PC-9 (cell line): ENCODE measurements at regions not wholly inside any gene's neighbourhood (a gene's known extent, or its start where the extent isn't known, plus 50 kb on each side); places are given as distances from the start of the nearest gene placed in this dataset.
A peak's percentile ranks its signal among the peaks of the same experiment; 100 is the strongest.
"Not testable (repeated sequence)": the region's sequence is repeated elsewhere in the genome, so short reads cannot be mapped to it uniquely, and the experiment has no call there.

Experiments used
- BruUV-seq: library from RNA; stranded (reverse); fragments of 400-500 nt; replicated peaks from 2 replicates; lab custom pipeline; 2021; lab: Mats Ljungman, UMichigan
- CTCF ChIA-PET: fragments of 300-600 bp; sonication (Branson Sonifier 250); formaldehyde crosslinking; loops from one replicate; lab custom pipeline; 2022; ENCODE audit warnings: antibody characterized with exemption; lab: Charles Lee
- POLR2A ChIA-PET: fragments of 300-600 bp; sonication (Branson Sonifier 250); formaldehyde crosslinking; loops from one replicate; lab custom pipeline; 2022; ENCODE audit warnings: antibody characterized with exemption; ENCODE audit not compliant: unreplicated experiment; lab: Charles Lee
- DNase-seq, 2 experiments: peaks; one replicate each; pipeline versions ENCODE4 v3.0.0 to v3.0.0-alpha.2; 2015 to 2022; ENCODE audit warnings: mixed read lengths in 1 of 2
- H2AFZ ChIP-seq: fragments of 200-600 bp; sonication (generic); 2 replicates; pipeline ENCODE4 v1.8.1; 2017; ENCODE audit warnings: antibody characterized with exemption
- H3F3A ChIP-seq: fragments of 200-600 bp; sonication (generic); 2 replicates; pipeline ENCODE4 v1.8.1; 2017; ENCODE audit warnings: antibody characterized with exemption, mild to moderate bottlenecking, low read depth; ENCODE audit not compliant: insufficient read depth
- H3K27ac ChIP-seq: fragments of 200-600 bp; sonication (generic); 2 replicates; pipeline ENCODE4 v1.6.1; 2016; ENCODE audit warnings: mixed run types
- H3K27me3 ChIP-seq: fragments of 200-600 bp; sonication (generic); 2 replicates; pipeline ENCODE4 v1.6.1; 2016; ENCODE audit warnings: low read depth, mixed run types; ENCODE audit not compliant: insufficient read depth
- H3K36me3 ChIP-seq: fragments of 200-600 bp; sonication (generic); 2 replicates; pipeline ENCODE4 v1.6.1; 2016; ENCODE audit warnings: low read depth, mixed run types
- H3K4me1 ChIP-seq: fragments of 200-600 bp; sonication (generic); replicated peaks from 2 replicates; pipeline ENCODE4 v1.6.1; 2016; ENCODE audit warnings: mixed run types; ENCODE audit not compliant: insufficient read depth
- H3K4me2 ChIP-seq: fragments of 200-600 bp; sonication (generic); 2 replicates; pipeline ENCODE4 v1.6.1; 2017; ENCODE audit warnings: mixed run types
- H3K4me3 ChIP-seq: fragments of 200-600 bp; sonication (generic); 2 replicates; pipeline ENCODE4 v1.6.1; 2016; ENCODE audit warnings: mixed run types
- H3K79me2 ChIP-seq: fragments of 200-600 bp; sonication (generic); 2 replicates; pipeline ENCODE4 v1.6.1; 2017; ENCODE audit warnings: low read depth, mixed run types
- H3K9me2 ChIP-seq: fragments of 200-600 bp; sonication (generic); 2 replicates; pipeline ENCODE4 v1.8.1; 2017; ENCODE audit warnings: mild to moderate bottlenecking; ENCODE audit not compliant: insufficient read depth
- H3K9me3 ChIP-seq: fragments of 200-600 bp; sonication (generic); 2 replicates; pipeline ENCODE4 v1.8.1; 2016; ENCODE audit warnings: low read depth; ENCODE audit not compliant: insufficient read depth
- H4K20me1 ChIP-seq: fragments of 200-600 bp; sonication (generic); 2 replicates; pipeline ENCODE4 v1.8.1; 2017; ENCODE audit not compliant: insufficient read depth
- CTCF ChIP-seq: fragments of 200-600 bp; sonication (generic); conservative IDR thresholded peaks from 2 replicates; pipeline ENCODE4 v1.6.1; 2017; ENCODE audit warnings: mixed run types, antibody characterized with exemption, mild to moderate bottlenecking, moderate library complexity
- EZH2 ChIP-seq: fragments of 200-600 bp; sonication (generic); IDR thresholded peaks from 2 replicates; pipeline ENCODE4 v1.8.0; 2017; ENCODE audit warnings: antibody characterized with exemption, low read depth
- intact Hi-C: fragments of 100-400 bp; cut with micrococcal nuclease; formaldehyde crosslinking; loops from one replicate; pipeline ENCODE4 v1.10.0; 2022; ENCODE audit not compliant: unreplicated experiment

- not testable (repeated sequence) for H3K27ac ChIP-seq
Observed at GRCh38 chr16:29228664-29229611, 177.6 kb downstream of the NPIPB11 start.

GRCh38 chr16:29227751-29228663 is 178.5 kb downstream of the NPIPB11 start:
- H3K27ac ChIP-seq, BruUV-seq, POLR2A ChIA-PET, H3K9me3 ChIP-seq, H3K27me3 ChIP-seq, H3K4me3 ChIP-seq, H3K36me3 ChIP-seq, H2AFZ ChIP-seq, H3F3A ChIP-seq, H3K9me2 ChIP-seq, H3K79me2 ChIP-seq, H4K20me1 ChIP-seq, H3K4me1 ChIP-seq: not testable (repeated sequence)
- TF ChIP-seq CTCF, result peak; percentile 75
- intact Hi-C loops, result loop anchor here (5.0 kb wide), 1 partner anchor 111 kb away; no protein-coding TSS in a partner anchor
- DNase-seq, result peak; percentile 64 to 79
- peak overlapping the region; percentile 66 for H3K4me2 ChIP-seq
- CTCF ChIA-PET, result interaction anchor here (0.6 kb wide), 2 partner anchors 88 to 1728 kb away, joined by 3 to 6 read pairs; no protein-coding TSS in a partner anchor

More at GRCh38 chr16:29228664-29229611, 177.6 kb downstream of the NPIPB11 start:
- POLR2A ChIA-PET, H3K27me3 ChIP-seq, BruUV-seq, H3K4me1 ChIP-seq, H4K20me1 ChIP-seq, H2AFZ ChIP-seq, H3K79me2 ChIP-seq, H3K9me2 ChIP-seq, H3K4me3 ChIP-seq, DNase-seq, H3K36me3 ChIP-seq, H3F3A ChIP-seq, H3K9me3 ChIP-seq: not testable (repeated sequence)
- peak; percentile 3; the same call in 1 of the 2 replicates for TF ChIP-seq CTCF
- intact Hi-C loops, result loop anchor here (5.0 kb wide), 1 partner anchor 112 kb away; no protein-coding TSS in a partner anchor
- CTCF ChIA-PET, result interaction anchor here (0.6 kb wide), 1 partner anchor 89 kb away, joined by 3 read pairs; no protein-coding TSS in a partner anchor
- H3K4me2 ChIP-seq, result peak overlapping the region; percentile 66

GRCh38 chr16:29226782-29227181 is 179.7 kb downstream of the NPIPB11 start:
- Histone ChIP-seq H3K4me3 (no peak overlapping the region), H3K27me3 (no peaks in the 10 kb centered on the region), H3K4me2 (no peak overlapping the region), H3K9me3 (no peaks in the 10 kb centered on the region), H3K27ac (no peak overlapping the region), H2AFZ (no peak overlapping the region), H3F3A (no peaks in the 10 kb centered on the region), H3K79me2 (no peaks in the 10 kb centered on the region), H3K4me1 (no peaks in the 10 kb centered on the region; the same call in 1 of the 2 replicates), H3K36me3 (no peaks in the 10 kb centered on the region), H4K20me1 (no peaks in the 10 kb centered on the region), H3K9me2 (no peaks in the 10 kb centered on the region)
- TF ChIP-seq CTCF (no peak), EZH2 (no peak)
- BruUV-seq, result no TSS peak
- no peak for DNase-seq
- intact Hi-C loops, result loop anchor here (5.0 kb wide), 1 partner anchor 109 kb away; no protein-coding TSS in a partner anchor
- ChIA-PET POLR2A (interaction anchor here (0.6 kb wide), 1 partner anchor 70 kb away, joined by 3 read pairs; no protein-coding TSS in a partner anchor), CTCF (no interaction called here)

- H3K79me2 ChIP-seq, H2AFZ ChIP-seq, H3K9me3 ChIP-seq, POLR2A ChIA-PET, H3K27ac ChIP-seq, BruUV-seq, H3K27me3 ChIP-seq, H3K36me3 ChIP-seq, DNase-seq, H3K9me2 ChIP-seq, CTCF ChIA-PET, H3K4me2 ChIP-seq, H3K4me1 ChIP-seq, H4K20me1 ChIP-seq, H3K4me3 ChIP-seq, H3F3A ChIP-seq: not testable (repeated sequence)
- intact Hi-C loops, result loop anchor here (5.0 kb wide), 1 partner anchor 107 kb away; no protein-coding TSS in a partner anchor
Observed at GRCh38 chr16:29224675-29225074, 181.8 kb downstream of the NPIPB11 start.
